ENCODE measurements at regions not wholly inside any gene's neighbourhood (a gene's known extent, or its start where the extent isn't known, plus 50 kb on each side); places are given as distances from the start of the nearest gene placed in this dataset.
"Not testable (repeated sequence)": the region's sequence is repeated elsewhere in the genome, so short reads cannot be mapped to it uniquely, and the experiment has no call there.

GRCh38 chr3:82584861-82585260 lies 823.4 kb upstream of the GBE1 start:
- TF ChIP-seq CTCF, POLR2A (IDR thresholded peaks at IDR 0.05): not testable (repeated sequence)

Measured in heart left ventricle (tissue), 13 donors.